H7 (cell line): ENCODE measurements at regions not wholly inside any gene's neighbourhood (a gene's known extent, or its start where the extent isn't known, plus 50 kb on each side); places are given as distances from the start of the nearest gene placed in this dataset.
"Not testable (repeated sequence)": the region's sequence is repeated elsewhere in the genome, so short reads cannot be mapped to it uniquely, and the experiment has no call there.

Source experiments
- DNase-seq: peaks from one replicate; pipeline ENCODE4 v3.0.0; 2012
- H3K27me3 ChIP-seq: 2 replicates; pipeline ENCODE4 v1.6.0; 2011; ENCODE audit warnings: mild to moderate bottlenecking, low read length; ENCODE audit not compliant: control insufficient read depth, insufficient read depth
- H3K36me3 ChIP-seq: replicated peaks from 2 replicates; pipeline ENCODE4 v1.5.1; 2011; ENCODE audit warnings: low read length; ENCODE audit not compliant: control insufficient read depth, insufficient read depth
- H3K4me3 ChIP-seq: 2 replicates; pipeline ENCODE4 v1.5.1; 2011; ENCODE audit warnings: low read depth, mild to moderate bottlenecking, control low read depth, low read length, moderate library complexity; ENCODE audit not compliant: insufficient read depth

DNA sequence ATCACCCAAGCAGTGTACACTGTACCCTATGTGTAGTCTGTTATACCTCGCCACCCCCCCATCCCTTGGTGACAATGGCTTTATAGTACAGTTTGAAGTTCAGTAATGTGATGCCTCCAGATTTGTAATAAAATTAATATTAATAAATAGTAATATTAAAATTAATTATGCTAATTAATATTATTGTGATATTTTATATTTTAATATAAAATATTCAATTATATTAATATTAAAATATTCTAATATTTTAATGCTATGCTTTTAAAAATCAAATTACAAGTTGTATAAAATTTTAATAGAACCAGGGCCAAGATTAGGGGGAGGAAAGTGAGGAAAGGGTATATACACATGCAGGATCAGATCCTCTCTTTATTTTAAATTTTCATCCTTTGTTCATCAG lies 147.7 kb upstream of the MAP3K1 start:
- no peaks in the 10 kb centered on the region; the same call in 1 of the 2 replicates for H3K27me3 ChIP-seq
- no peak for DNase-seq
- no peak overlapping the region for H3K4me3 ChIP-seq
- H3K36me3 ChIP-seq = no peaks in the 10 kb centered on the region

DNA sequence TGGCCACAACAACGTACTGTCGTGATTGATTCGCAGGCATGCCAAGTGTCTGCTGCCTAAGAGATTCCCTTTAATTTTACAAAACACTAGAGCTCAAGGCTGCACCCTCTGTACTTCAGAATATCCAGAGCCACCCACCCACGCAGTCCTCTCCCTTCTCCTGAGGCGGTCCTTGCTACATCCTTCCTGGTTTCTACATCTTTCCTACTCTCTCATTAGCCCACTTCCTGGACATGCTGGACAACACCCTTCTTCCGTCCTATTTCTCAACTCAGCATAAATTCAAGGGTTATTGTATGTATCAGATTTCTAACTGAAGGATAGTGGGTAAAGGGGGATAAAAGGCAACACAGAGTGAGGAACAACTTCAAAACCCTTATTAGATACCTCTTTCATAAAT lies 148.4 kb upstream of the MAP3K1 start:
- Histone ChIP-seq H3K4me3 (no peak overlapping the region), H3K27me3 (no peaks in the 10 kb centered on the region; the same call in 1 of the 2 replicates), H3K36me3 (no peaks in the 10 kb centered on the region)
- no peak for DNase-seq

DNA sequence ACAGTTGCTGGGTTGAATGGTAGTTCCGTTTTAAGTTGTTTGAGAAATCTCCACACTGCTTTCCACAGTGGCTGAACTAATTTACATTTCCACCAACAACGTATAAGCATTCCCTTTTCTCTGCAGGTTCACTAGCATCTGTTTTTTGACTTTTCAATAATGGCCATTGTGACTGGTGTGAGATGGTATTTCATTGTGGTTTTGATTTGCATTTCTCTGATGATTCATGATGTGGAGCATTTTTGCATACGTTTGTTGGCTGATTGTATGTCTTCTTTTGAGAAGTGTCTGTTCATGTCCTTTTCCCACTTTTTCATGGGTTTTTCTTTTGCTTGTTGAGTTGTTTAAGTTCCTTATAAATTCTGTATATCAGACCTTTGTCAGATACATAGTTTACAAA lies 150.2 kb upstream of the MAP3K1 start:
- H3K4me3 ChIP-seq, H3K36me3 ChIP-seq, DNase-seq, H3K27me3 ChIP-seq: not testable (repeated sequence)

DNA sequence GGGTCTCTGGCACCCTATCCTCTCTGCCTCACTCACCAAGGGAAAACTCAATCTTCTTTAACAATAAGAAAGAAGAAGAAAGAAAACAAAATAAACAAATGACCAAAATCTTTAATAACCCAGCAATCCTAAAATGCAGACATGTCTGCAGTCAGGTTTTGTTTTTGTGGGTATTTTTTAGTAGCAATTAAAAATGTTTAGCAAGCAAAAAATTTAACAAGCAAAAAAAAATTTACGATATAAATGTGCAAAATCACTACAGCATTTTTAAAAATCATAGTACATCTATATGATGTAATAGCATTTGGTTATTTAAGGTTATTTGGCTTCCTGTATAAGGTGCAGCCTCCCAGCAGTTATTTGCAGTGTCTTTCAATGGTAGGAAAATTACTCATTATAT lies 151.3 kb upstream of the MAP3K1 start:
- DNase-seq = no peak
- no peak overlapping the region for H3K4me3 ChIP-seq
- H3K36me3 ChIP-seq = no peaks in the 10 kb centered on the region
- H3K27me3 ChIP-seq = no peaks in the 10 kb centered on the region

DNA sequence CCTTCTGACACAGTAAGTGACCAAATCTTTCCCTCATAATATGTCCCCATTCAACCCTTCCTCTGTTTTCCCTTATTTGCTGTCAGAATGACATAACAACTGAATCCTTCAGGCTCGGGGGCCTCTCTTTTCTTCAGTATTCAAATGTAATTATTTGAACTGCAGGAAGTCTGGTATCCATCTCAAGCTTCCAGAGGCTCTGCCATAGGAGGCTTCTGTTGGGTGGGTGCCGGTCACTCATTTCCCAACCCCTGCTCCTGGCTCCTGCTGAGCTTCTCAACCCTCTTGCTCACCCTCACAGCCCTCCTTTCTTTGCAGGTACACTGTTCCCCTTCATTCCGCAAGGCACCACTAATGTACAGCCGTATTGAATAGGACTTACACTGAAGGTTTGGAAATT lies 151.8 kb upstream of the MAP3K1 start:
- Histone ChIP-seq H3K36me3 (no peaks in the 10 kb centered on the region), H3K4me3 (no peak overlapping the region), H3K27me3 (no peaks in the 10 kb centered on the region)
- peak; percentile 21 for DNase-seq

DNA sequence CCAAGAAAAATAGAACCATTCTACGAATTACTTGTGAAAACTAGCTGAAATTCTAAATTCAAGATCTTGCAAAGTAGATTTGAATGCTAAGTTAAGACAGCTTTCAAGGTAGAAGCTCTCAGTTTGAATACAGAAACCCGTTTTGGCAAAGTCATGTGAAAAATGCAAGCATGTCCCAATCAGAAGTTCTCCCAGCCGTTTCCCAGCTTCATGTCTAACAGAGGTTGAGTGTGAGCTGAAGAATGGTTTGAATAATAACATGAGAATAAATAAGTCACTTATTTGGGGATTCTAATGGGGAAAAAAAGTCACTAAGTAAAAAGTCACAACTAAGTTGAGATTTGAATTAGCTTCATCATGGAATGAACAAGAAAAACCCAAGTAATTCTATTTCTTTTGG lies 152.5 kb upstream of the MAP3K1 start:
- DNase-seq = no peak
- Histone ChIP-seq H3K27me3 (no peaks in the 10 kb centered on the region), H3K36me3 (no peaks in the 10 kb centered on the region), H3K4me3 (no peak overlapping the region)

DNA sequence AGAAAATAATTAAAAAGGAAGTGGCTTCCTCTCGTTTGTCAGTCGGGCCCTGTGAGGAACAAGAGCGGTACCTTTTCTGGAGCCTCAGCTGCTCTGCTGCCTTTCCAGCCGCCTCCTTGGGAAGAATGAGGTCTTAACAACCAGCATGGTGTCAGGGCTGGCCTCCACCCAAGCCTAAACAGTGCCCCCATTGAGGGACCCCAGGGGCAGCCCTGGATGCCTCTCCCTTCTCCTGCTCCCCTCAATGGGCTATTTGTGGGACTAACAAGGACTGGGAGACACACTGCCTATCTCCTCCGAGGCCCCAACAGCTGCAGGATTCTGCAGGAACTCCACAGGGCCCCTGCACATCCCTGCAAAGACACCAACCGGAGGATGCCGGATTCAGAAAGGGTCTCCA lies 155.4 kb upstream of the MAP3K1 start:
- H3K36me3 ChIP-seq = no peaks in the 10 kb centered on the region
- H3K4me3 ChIP-seq = no peak overlapping the region
- DNase-seq = no peak
- H3K27me3 ChIP-seq = no peaks in the 10 kb centered on the region

DNA sequence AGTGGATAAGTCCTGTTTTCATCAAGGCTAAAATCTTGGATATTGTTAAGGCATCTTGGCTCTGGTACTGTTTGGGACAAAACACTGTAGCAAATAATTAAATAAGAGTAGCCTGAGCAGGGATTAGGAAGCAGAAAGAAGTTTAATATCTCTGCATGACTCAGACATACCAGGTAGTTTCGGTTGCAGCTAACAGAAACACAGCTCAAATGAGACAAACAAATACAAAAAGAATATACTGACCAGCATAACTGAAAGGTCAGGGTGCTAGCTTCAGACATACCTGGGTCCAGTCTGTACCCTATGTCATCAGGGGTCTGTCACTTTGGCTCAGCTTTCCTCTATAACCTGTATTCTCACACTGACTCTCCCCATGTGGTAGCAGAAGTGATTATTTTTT lies 156.4 kb upstream of the MAP3K1 start:
- DNase-seq = no peak
- Histone ChIP-seq H3K27me3 (no peaks in the 10 kb centered on the region), H3K36me3 (no peaks in the 10 kb centered on the region), H3K4me3 (no peak overlapping the region)

DNA sequence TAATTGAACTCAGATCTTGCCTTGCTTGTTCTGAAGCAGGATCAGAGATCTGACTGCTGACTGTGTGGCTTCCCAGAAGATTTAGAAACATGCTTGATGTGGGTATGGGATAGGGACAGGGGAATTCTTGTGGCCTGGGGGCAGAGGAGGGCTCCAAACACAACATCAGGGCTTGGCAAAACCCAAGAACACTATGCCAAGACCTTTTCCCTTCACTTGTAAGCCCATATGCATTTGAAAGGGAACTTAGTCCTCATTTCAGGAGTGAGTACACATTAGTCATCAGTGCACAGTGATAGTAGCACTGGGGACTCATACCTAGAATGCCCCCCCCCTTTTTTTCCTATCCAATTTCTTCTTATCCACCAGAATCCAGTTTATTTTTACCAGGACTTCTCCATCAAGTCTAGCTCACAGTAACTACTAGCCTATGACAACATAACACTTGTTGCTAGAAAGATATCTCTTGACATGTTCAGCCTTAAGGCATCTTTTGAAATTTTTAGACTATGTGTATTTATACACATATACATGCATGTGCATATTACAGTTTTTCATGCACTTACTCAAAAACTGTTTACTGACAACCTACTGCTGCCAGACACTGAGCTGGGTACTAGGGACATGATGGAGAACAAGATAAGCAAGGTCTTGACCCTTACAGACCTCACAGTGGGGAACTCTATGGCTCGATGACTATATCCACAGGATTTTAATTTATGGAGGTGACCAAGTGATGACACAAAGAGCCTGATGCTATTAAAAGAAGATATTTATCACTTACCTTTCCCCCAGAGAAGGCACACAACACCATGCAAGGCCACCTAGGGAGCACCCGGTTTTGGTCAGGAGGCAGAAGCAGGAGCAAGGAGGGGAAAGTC lies 158.3 kb upstream of the MAP3K1 start:
- H3K36me3 ChIP-seq = no peaks in the 10 kb centered on the region
- H3K27me3 ChIP-seq = no peaks in the 10 kb centered on the region
- H3K4me3 ChIP-seq = no peak overlapping the region
- no peak for DNase-seq

DNA sequence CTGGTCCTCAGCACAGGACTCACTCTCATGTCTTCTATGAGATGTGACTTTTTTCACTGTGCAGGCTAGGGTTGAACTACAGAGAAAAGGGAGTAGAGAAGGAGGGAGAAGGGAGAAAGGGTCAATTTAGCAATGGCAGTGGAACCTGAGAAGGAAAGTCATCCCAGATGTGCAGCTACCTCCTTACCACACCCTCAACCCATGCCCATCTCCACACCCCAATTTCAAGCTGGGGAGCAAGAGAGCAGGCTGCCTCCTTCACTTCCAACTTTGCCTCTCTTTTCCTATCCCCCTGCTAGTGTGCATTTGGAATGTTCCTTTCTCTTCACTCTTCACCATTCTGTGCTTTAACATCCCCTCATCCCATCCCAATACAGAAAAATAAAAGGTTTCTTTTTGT lies 163.5 kb upstream of the MAP3K1 start:
- Histone ChIP-seq H3K27me3 (no peaks in the 10 kb centered on the region), H3K4me3 (no peak overlapping the region), H3K36me3 (no peaks in the 10 kb centered on the region)
- DNase-seq = no peak

DNA sequence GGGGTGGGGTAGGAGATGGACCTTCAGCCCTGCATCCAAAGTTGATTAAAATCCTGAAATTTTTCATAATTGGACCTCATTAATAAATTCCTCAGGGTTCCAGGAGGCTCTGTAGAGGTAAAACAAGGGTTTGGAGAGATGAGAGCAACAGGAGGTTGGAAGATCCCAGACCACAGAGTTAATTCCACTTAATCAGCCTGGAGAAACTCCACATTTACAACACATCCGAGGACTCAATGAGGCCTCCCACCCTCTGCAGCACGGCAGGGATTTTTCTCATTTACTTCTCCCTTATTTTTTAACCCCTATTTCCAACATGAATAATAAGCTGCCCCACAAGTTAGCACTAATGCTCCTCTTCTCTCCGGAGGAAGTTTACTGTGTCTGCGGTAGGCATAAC lies 165.0 kb upstream of the MAP3K1 start:
- Histone ChIP-seq H3K4me3 (no peak overlapping the region), H3K36me3 (no peaks in the 10 kb centered on the region), H3K27me3 (no peaks in the 10 kb centered on the region)
- no peak for DNase-seq

DNA sequence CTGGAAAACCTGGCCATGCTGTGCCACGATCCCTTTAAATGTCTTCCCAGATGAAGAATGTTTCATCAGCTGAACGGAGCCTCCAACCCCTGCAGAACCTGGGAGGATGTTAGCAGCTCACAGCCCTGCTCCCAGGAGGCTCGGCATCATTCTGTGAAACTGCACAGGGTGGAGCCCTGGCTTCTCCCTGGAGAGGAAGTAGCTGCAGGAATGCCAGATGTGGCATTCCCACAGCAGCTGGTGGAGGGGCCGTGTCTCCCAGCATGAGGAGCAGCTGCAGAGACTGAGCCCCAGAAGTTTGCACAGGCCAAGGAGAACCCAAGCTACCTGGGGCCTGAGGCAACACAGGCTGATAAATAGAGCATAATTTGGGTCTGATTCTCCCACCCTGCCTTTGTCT lies 165.8 kb upstream of the MAP3K1 start:
- Histone ChIP-seq H3K27me3 (no peaks in the 10 kb centered on the region), H3K36me3 (no peaks in the 10 kb centered on the region), H3K4me3 (no peak overlapping the region)
- no peak for DNase-seq

DNA sequence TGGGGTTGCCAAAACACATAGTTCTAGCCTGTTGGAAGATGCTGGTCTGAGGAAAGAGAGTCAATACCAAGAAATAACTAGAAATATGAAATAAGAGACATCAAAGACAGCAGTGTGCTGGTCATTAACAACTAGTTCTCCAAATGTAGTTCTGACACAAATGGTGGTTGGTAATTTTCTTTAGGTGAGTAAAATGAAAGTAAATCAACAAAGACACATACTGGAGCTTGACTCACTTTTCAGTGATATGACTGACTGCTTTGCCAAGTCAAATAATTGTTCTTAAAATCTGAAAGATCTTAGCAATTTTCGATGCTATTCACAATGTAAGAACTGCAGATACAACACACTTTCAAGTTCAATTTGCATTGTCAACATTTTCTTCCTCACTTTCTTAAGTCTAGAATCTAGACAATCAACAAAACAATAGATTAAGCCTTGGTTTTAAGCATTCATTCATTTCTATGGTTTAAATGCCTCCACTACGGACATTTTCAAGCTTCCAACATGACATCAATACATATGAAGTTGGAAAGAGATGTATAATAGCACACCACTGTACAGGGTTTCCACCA lies 166.8 kb upstream of the MAP3K1 start:
- Histone ChIP-seq H3K27me3 (no peaks in the 10 kb centered on the region), H3K4me3 (no peak overlapping the region), H3K36me3 (no peaks in the 10 kb centered on the region)
- DNase-seq = no peak

DNA sequence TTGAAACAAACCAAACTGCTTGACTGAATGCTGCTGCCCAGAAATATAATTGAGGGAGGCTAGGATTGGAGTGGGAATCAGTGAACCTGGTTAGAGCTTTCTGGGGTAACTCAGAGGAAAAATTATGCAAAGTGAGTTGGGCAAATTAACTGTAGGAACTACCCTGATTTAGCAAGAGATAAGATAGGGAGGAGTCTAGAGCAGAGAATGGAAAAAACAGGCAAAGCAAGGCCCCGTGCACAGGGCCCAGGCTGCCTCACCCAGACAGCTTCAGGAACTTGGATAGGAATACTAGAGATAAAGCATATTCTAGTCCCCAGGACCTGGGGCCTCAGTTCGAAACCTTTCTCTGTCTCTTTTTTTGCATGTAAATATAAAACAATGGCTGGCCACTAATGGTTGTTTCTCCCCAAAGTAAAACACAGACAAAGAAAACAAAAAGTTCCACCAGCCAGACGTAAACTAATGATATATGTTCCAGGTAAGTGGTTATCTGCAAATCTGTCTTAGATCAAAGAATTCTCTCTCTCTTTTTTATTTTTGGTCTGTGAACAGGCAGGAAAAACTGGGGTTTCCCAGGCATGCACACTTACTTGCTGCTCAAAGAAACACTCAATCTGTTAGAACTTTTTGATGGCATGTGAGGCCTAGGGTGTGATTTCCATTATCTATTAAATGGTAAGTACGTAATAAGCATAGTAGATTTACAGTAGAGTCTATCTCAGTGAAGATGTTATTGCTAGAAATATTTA lies 168.1 kb upstream of the MAP3K1 start:
- H3K27me3 ChIP-seq = no peaks in the 10 kb centered on the region
- no peak for DNase-seq
- no peaks in the 10 kb centered on the region for H3K36me3 ChIP-seq
- H3K4me3 ChIP-seq = no peak overlapping the region

DNA sequence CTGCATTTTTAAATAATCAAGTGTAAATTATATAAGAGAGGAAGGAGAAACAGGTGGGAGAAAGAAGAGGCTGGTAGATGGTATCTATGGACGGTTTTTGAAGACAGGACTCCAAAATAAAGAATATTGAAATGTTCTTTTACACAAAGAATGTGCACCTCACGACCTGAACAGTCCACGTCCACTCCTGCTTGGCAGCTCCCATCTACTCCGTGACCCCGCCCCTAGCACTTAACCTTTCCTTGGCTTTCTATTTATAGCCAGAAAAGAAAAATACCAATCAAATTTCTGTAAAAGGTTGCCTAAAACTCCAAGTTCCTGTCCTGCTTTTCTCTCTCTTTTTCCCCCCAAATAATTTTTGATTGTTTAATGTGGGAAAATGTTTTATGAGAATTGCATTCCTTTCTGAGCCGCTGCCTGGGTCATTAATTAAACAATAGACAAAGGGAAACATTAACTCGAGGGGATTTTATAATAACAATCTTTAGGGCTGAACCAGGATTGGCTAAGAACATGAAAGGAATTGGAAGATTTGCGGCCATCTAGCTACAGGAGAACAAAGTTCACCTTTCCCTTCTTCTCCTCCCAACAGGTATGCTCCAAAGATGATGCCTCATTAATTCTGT lies 173.6 kb upstream of the MAP3K1 start:
- H3K4me3 ChIP-seq = no peak overlapping the region
- H3K36me3 ChIP-seq = no peaks in the 10 kb centered on the region
- DNase-seq = no peak
- H3K27me3 ChIP-seq = no peaks in the 10 kb centered on the region
